Cardiac muscle cell (in vitro differentiated cells and primary cell): ENCODE measurements at regions not wholly inside any gene's neighbourhood (a gene's known extent, or its start where the extent isn't known, plus 50 kb on each side); places are given as distances from the start of the nearest gene placed in this dataset.

Experiments
- DNase-seq, 2 donors: peaks; one replicate each; pipeline versions ENCODE4 v3.0.0 to v3.0.0-alpha.2; 2010 to 2017; ENCODE audit warnings: low read depth in 1 of 2, low spot score in 1 of 2
- H3K27ac ChIP-seq: fragments of 200-600 bp; sonication (generic); 2 replicates; pipeline ENCODE4 v1.5.1; 2016
- H3K27me3 ChIP-seq: fragments of 200-600 bp; sonication (generic); 2 replicates; pipeline ENCODE4 v1.6.0; 2016; ENCODE audit warnings: control low read depth
- H3K36me3 ChIP-seq: fragments of 200-600 bp; sonication (generic); 2 replicates; pipeline ENCODE4 v1.5.1; 2016; ENCODE audit warnings: control low read depth
- H3K4me1 ChIP-seq: fragments of 200-600 bp; sonication (generic); 2 replicates; pipeline ENCODE4 v1.8.1; 2017; ENCODE audit warnings: low read depth, mild to moderate bottlenecking, mixed run types
- H3K4me3 ChIP-seq: fragments of 200-600 bp; sonication (generic); 2 replicates; pipeline ENCODE4 v1.5.1; 2016; ENCODE audit warnings: mild to moderate bottlenecking
- H3K9me3 ChIP-seq: fragments of 200-600 bp; sonication (generic); 2 replicates; pipeline ENCODE4 v1.5.1; 2017; ENCODE audit warnings: low read depth, mild to moderate bottlenecking, control low read depth
- TF ChIP-seq, protein P1 (sequence below): IDR thresholded peaks from 2 replicates; pipeline ENCODE4 v1.5.1; 2012; ENCODE audit warnings: low read depth, mild to moderate bottlenecking, low read length

DNA sequence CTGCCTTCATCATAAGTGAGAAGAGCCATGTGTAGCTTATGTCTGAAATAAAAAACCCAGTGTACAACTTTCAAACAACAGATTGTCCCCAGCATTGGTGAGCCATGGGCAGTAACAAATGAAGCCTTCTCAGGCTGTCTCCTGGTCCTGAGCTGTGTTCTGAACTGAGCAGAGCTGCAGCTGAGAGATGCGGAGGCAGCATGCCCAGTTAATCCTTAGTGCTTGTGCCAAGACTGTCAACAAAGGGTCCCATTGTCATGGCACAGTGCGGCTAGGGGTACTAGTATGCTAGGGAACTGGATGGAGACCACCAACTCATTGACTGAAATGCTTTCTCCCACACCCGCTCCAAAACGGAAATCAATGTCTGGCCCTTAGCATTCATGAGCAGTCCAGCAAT lies 154.3 kb downstream of the RMST start:
- TF ChIP-seq, protein P1, sequence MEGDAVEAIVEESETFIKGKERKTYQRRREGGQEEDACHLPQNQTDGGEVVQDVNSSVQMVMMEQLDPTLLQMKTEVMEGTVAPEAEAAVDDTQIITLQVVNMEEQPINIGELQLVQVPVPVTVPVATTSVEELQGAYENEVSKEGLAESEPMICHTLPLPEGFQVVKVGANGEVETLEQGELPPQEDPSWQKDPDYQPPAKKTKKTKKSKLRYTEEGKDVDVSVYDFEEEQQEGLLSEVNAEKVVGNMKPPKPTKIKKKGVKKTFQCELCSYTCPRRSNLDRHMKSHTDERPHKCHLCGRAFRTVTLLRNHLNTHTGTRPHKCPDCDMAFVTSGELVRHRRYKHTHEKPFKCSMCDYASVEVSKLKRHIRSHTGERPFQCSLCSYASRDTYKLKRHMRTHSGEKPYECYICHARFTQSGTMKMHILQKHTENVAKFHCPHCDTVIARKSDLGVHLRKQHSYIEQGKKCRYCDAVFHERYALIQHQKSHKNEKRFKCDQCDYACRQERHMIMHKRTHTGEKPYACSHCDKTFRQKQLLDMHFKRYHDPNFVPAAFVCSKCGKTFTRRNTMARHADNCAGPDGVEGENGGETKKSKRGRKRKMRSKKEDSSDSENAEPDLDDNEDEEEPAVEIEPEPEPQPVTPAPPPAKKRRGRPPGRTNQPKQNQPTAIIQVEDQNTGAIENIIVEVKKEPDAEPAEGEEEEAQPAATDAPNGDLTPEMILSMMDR = no peak
- H3K36me3 ChIP-seq = no peaks in the 10 kb centered on the region
- no peaks in the 10 kb centered on the region for H3K27me3 ChIP-seq
- no peak overlapping the region for H3K27ac ChIP-seq
- no peak for DNase-seq
- no peak overlapping the region for H3K4me3 ChIP-seq
- H3K4me1 ChIP-seq = no peaks in the 10 kb centered on the region
- H3K9me3 ChIP-seq = no peaks in the 10 kb centered on the region

DNA sequence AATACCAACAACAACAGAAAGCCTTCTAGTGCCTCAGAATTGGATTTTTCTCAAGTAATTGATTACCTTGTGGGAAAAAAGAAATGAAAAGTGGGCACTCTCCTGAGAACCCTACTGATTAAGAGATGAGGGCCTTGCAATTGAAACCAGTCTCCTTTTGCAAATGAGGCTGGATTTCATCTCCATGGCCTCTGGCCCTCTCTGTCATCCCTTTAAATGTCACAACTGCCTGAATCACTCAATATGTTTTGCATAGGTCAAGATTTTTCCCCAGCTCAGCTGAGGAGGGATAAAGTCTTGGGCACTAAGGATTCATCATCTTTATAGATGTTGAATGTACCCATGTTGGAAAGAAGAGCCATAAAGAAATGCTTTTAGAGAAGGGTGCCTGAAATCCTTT lies 166.4 kb downstream of the RMST start:
- Histone ChIP-seq H3K4me3 (no peak overlapping the region), H3K9me3 (no peaks in the 10 kb centered on the region), H3K36me3 (no peaks in the 10 kb centered on the region), H3K4me1 (no peaks in the 10 kb centered on the region), H3K27me3 (no peaks in the 10 kb centered on the region), H3K27ac (no peak overlapping the region)
- TF ChIP-seq, protein P1 = no peak
- no peak for DNase-seq

DNA sequence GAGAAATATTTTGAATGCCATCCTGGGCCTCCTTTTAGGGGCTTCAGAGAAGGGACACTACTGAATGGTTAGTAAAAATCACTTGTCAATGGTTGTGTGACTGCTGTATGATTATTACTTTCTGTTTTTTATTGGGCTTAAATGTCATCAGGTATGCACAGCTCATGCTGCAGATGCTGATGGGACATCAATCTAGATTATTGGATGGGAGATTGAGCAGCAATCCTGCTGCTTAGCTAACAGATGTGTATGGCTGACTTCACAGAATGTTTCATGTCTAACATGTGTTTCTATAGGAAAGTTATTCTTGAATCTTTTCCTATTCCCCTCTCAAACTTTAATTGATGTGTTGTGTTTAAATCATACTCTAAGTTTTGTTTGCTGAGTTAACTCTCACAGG lies 166.8 kb downstream of the RMST start:
- no peak for DNase-seq
- H3K27me3 ChIP-seq = no peaks in the 10 kb centered on the region
- TF ChIP-seq, protein P1 = no peak
- H3K4me1 ChIP-seq = no peaks in the 10 kb centered on the region
- H3K4me3 ChIP-seq = no peak overlapping the region
- no peaks in the 10 kb centered on the region for H3K36me3 ChIP-seq
- no peaks in the 10 kb centered on the region for H3K9me3 ChIP-seq
- H3K27ac ChIP-seq = no peak overlapping the region

DNA sequence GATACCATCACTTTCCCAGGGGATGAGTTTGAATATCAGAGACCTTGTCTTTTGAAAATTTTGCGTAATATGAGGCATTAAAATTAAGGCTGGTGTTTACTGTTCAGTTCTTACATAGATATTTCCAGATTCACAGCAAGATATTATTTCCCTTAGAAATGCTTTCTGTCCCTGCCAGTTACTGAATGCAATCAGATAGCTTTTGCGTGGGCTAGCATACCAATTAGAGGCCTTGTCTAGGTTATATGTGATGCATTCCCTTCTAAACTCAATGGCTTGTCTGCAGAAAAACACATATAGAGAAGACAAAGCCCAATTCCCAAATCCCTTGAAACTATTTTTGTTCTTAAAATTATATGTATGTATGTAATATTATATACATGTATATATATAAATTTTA lies 167.8 kb downstream of the RMST start:
- Histone ChIP-seq H3K9me3 (no peaks in the 10 kb centered on the region), H3K4me3 (no peak overlapping the region), H3K27me3 (no peaks in the 10 kb centered on the region), H3K36me3 (no peaks in the 10 kb centered on the region), H3K4me1 (no peaks in the 10 kb centered on the region), H3K27ac (no peak overlapping the region)
- no peak for DNase-seq
- TF ChIP-seq, protein P1 = no peak

DNA sequence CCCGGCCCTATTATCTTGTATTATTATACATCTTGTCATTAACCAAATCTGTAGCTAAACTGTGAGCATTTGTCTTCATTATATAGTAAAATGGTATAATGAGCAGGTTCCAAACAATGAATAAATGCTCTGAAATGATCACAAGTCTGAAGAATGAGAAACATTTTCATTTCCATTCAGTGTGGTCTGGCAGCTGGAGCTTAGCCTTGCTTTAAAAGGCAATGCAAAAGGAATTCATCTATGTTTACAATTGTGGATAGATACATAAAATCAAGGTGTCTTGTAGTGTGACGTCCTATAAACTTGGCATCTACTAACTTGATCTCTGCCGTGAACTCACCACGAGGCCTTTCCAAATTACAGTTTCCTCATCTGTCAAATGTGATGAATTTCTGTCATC lies 168.3 kb downstream of the RMST start:
- Histone ChIP-seq H3K27me3 (no peaks in the 10 kb centered on the region), H3K4me1 (no peaks in the 10 kb centered on the region), H3K27ac (no peak overlapping the region), H3K9me3 (no peaks in the 10 kb centered on the region), H3K36me3 (no peaks in the 10 kb centered on the region), H3K4me3 (no peak overlapping the region)
- TF ChIP-seq, protein P1 = no peak
- DNase-seq = no peak

DNA sequence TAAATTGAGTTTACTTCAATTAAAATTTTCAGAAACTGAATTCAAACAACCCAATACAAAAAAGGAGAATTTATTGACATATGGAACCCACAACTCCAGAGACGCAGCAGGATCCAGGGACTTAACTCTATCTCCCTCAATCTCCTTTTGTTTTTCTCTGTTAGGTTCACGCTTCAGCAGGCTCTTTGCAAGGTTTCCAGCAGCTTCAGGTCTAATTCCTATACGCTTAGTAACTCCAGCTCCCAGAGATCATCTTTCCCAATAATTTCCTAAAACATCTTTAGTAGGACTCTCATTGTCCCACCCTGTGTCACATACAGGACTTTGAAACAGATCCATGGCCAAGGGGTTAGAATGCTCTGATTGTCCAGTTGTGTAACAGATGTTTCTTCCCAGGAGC lies 175.2 kb downstream of the RMST start:
- Histone ChIP-seq H3K36me3 (no peaks in the 10 kb centered on the region), H3K4me3 (no peak overlapping the region), H3K4me1 (no peaks in the 10 kb centered on the region), H3K27me3 (no peaks in the 10 kb centered on the region), H3K27ac (no peak overlapping the region), H3K9me3 (no peaks in the 10 kb centered on the region)
- DNase-seq = no peak
- TF ChIP-seq, protein P1 = no peak
